ENCODE measurements at regions not wholly inside any gene's neighbourhood (a gene's known extent, or its start where the extent isn't known, plus 50 kb on each side); places are given as distances from the start of the nearest gene placed in this dataset.

GRCh38 chr22:47665151-47665550 is 902.7 kb downstream of the TBC1D22A start:
- Histone ChIP-seq H3K27me3 (ENCODE audit: insufficient read depth, poor library complexity, severe bottlenecking) (no peaks in the 10 kb centered on the region), H3K4me3 (replicated peaks; ENCODE audit: insufficient read depth, low read length) (no peak overlapping the region), H3K27ac (replicated peaks) (no peak overlapping the region)
- TF ChIP-seq GABPA (IDR thresholded peaks at IDR 0.05; ENCODE audit: low read depth), result no peak
- DNase-seq (ENCODE audit: low read depth in 1 of 2, low spot score in 1 of 2), result no peak

- Histone ChIP-seq H3K4me3 (replicated peaks; ENCODE audit: insufficient read depth, low read length) (no peak overlapping the region), H3K27ac (replicated peaks) (no peak overlapping the region), H3K27me3 (ENCODE audit: insufficient read depth, poor library complexity, severe bottlenecking) (no peaks in the 10 kb centered on the region)
- no peak for DNase-seq (ENCODE audit: low read depth in 1 of 2, low spot score in 1 of 2)
- no peak for TF ChIP-seq SPI1 (IDR thresholded peaks at IDR 0.05; ENCODE audit: borderline replicate concordance, low read depth)
- TF ChIP-seq GABPA (IDR thresholded peaks at IDR 0.05; ENCODE audit: low read depth), result no peak
Observed at GRCh38 chr22:47663615-47664605, 901.5 kb downstream of the TBC1D22A start.

- H3K27me3 ChIP-seq (ENCODE audit: insufficient read depth, poor library complexity, severe bottlenecking), result no peaks in the 10 kb centered on the region
- DNase-seq (ENCODE audit: low read depth in 1 of 2, low spot score in 1 of 2), result no peak
- no peak overlapping the region for H3K27ac ChIP-seq (replicated peaks)
- H3K4me3 ChIP-seq (replicated peaks; ENCODE audit: insufficient read depth, low read length), result no peak overlapping the region
- TF ChIP-seq REST (IDR thresholded peaks at IDR 0.05; ENCODE audit: insufficient replicate concordance, low read depth) (no peak), POLR2AphosphoS5 (IDR thresholded peaks at IDR 0.05; ENCODE audit: low read depth) (no peak), SPI1 (IDR thresholded peaks at IDR 0.05; ENCODE audit: borderline replicate concordance, low read depth) (no peak), GABPA (IDR thresholded peaks at IDR 0.05; ENCODE audit: low read depth) (no peak), CTCF (IDR thresholded peaks at IDR 0.05; ENCODE audit: insufficient read depth, low read length) (no peak)
Observed at GRCh38 chr22:47659467-47660223, 897.2 kb downstream of the TBC1D22A start.

GRCh38 chr22:47658182-47658581 is 895.7 kb downstream of the TBC1D22A start:
- H3K4me3 ChIP-seq (replicated peaks; ENCODE audit: insufficient read depth, low read length), result no peak overlapping the region
- H3K27me3 ChIP-seq (ENCODE audit: insufficient read depth, poor library complexity, severe bottlenecking), result no peaks in the 10 kb centered on the region
- H3K27ac ChIP-seq (replicated peaks), result no peak overlapping the region
- no peak for TF ChIP-seq POLR2AphosphoS5 (IDR thresholded peaks at IDR 0.05; ENCODE audit: low read depth)
- no peak for TF ChIP-seq GABPA (IDR thresholded peaks at IDR 0.05; ENCODE audit: low read depth)
- TF ChIP-seq CTCF (IDR thresholded peaks at IDR 0.05; ENCODE audit: insufficient read depth, low read length), result no peak
- no peak for TF ChIP-seq REST (IDR thresholded peaks at IDR 0.05; ENCODE audit: insufficient replicate concordance, low read depth)
- TF ChIP-seq SPI1 (IDR thresholded peaks at IDR 0.05; ENCODE audit: borderline replicate concordance, low read depth), result no peak
- DNase-seq (ENCODE audit: low read depth in 1 of 2, low spot score in 1 of 2), result no peak

All from HL-60 (cell line).